COLO668 (cell line): ENCODE measurements at regions not wholly inside any gene's neighbourhood (a gene's known extent, or its start where the extent isn't known, plus 50 kb on each side); places are given as distances from the start of the nearest gene placed in this dataset.
A peak's percentile ranks its signal among the peaks of the same experiment; 100 is the strongest.

Source experiments
- DNase-seq: peaks from one replicate; lab custom pipeline; 2025; ENCODE audit not compliant: unreplicated experiment; lab: John Stamatoyannopoulos, UW

DNA sequence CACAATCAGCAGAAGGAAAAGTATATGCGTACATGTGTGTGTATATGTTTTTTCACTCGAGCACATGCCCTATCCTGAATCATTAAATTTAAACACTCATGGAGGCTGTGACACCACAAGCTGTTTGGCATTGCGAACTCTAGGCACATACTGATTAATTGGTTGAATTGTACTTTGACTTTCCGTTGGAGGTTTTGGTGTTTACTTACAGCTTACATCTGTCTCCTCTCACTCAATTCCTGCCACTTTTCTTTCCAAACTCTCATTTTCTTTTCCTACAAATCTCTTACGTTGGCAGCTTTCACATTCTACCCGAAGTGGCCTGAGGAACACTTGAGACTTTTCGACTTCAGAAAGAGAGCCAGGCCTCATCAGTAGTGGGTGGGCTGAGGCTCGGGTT lies 434.1 kb upstream of the SEMA6D start:
- no peak for DNase-seq

GRCh38 chr15:47288794-47289193 lies 428.5 kb upstream of the SEMA6D start:
- DNase-seq: no peak

DNA sequence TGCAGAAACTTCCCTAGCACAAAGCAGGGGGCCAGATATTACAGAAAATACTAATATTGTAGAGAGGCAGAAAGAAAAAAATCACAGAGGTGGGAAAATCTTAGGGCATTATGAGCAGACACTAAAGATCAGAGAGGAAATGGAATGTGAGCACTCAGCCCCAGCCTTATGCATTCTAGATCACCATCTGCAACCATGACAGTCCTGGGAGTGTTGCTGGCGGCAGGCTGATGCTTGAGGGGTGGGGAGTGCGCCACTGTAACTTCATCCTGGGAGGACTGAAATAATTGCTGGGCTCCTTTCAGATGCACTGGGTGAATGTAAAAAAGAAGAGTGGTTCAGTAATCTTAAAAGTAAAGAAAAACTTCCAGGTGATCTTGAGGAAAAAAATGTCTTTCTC lies 427.6 kb upstream of the SEMA6D start:
- no peak for DNase-seq

GRCh38 chr15:47291767-47292166 lies 425.5 kb upstream of the SEMA6D start:
- no peak for DNase-seq

DNA sequence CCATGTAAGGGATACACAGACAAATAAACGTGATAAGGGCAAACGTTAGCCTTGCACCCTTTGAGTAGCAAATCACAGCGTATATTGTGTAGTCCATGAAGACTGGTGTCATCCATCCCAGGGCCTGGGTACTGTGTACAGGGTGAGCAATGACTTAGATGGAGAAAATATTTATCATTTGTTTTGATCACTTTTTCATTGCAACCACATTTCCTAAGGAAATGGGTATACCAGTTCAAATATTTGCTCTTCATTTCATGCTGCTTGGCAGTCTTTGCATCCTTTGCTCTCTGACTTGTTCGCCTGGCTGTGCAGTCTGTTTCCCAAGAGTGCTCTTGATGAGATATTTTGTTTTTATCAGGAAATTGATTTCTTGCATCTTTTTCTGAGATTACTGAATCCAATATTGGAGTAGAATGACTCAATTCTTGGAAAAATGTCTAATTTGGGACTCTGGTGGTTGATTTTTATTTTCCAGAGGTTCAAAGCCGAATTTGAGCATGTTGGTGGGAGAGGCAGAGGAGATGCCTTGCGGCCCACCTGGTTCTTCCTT lies 424.6 kb upstream of the SEMA6D start:
- DNase-seq: no peak

GRCh38 chr15:47293466-47294162 lies 423.7 kb upstream of the SEMA6D start:
- DNase-seq: no peak

GRCh38 chr15:47294765-47295259 lies 422.5 kb upstream of the SEMA6D start:
- DNase-seq: no peak

- no peak for DNase-seq
Observed at GRCh38 chr15:47296881-47297280, 420.4 kb upstream of the SEMA6D start.

GRCh38 chr15:47299846-47300434 lies 417.4 kb upstream of the SEMA6D start:
- no peak for DNase-seq

GRCh38 chr15:47300596-47300995 lies 416.7 kb upstream of the SEMA6D start:
- DNase-seq: no peak

DNA sequence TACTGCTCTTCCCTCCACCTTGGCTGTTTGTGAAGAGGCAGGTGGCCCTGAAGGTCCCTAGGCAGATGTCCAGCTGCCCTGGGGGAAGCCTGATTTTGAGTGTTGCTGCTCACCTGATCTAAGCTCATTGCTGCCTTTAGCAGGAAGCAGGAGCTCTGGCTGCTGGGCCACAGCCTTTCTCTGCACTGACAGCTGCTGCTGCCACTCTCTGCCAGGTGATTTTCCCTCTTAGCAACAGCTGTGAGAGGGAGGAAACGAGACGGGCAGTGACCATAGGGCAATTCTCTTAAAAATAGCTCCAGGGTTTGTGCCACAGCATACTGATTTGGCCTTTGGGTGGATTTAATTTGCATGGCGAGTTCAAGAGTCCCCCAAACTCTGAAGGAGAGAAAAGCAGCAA lies 415.8 kb upstream of the SEMA6D start:
- DNase-seq: peak; percentile 87

DNA sequence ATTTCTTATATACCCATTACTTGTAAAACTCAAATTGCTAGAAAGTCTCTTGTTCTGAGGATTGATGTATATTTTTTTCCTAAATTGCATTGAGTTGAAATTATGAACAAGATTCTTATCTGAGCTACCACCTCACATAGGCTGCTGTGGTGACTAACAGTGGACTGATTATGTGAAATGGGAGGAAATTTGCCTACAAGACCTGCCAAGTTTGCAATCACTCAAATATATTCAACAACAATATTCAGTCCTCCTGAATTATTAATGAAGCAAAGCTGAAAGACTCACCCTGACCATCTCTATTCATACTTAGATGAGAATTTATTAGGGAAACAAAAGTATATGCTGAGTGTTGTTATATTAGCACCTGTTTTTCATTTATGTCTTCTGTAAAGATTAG lies 412.6 kb upstream of the SEMA6D start:
- no peak for DNase-seq

DNA sequence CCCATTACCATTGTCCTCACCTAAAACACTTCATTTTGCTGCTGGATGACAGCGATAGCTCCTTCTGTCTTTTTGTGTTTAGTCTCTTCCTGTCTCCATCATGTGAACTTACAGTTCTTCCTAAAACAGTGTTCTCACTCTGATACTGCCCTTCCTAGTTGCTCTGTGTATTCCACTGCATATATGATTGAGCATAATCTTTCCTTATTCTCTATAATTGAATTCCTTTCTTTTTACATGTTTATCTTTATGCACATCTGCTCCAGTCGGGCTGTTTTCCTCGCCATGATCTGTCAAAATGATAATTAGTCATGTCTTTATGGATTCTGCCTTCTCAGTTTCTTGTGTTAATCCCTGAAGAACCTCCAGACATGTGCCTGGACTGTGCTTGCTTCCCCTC lies 405.1 kb upstream of the SEMA6D start:
- DNase-seq: no peak

GRCh38 chr15:47326410-47327333 lies 390.6 kb upstream of the SEMA6D start:
- DNase-seq: no peak

GRCh38 chr15:47331829-47332393 lies 385.4 kb upstream of the SEMA6D start:
- no peak for DNase-seq

- DNase-seq: no peak
Observed at GRCh38 chr15:47332481-47332880, 384.8 kb upstream of the SEMA6D start.

DNA sequence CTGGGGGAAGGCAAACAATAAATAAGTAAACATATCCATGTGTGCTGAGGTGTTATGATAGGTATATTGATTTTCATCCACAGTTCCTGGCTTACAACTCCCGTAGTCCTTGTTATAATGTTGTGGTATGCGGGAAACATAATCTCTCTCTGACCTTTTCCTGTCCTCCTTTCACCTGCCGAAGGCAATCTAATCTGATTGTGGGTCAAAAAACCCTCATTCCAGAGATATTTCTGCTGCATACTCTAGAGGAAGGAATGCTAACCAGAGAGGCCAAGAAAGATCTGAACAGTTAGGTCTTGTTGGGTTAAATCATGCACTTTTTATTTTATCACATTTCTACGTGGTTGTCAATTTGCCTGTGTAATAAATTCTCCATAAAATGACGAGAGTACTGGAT lies 383.6 kb upstream of the SEMA6D start:
- DNase-seq: no peak

- no peak for DNase-seq
Observed at GRCh38 chr15:47334805-47335535, 382.3 kb upstream of the SEMA6D start.

DNA sequence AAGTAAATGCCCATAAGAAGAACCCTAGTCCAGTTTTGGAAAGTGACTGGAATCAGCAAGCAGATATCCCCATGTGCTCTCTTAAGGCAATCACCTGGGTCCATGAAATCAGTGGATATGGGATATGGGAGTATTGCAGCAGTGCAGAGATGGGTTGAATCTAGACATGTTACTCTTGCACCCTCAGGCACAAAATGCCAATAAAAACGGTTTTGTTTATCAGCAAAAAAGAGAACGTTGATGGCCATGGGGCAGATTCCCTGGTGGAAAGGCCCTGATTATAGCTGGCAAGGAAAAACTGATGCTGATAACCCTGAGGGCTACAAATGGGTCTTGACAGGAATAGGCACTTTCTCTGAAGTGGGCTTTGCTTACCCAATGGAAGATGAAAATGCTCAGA lies 380.2 kb upstream of the SEMA6D start:
- DNase-seq: no peak

- DNase-seq: no peak
Observed at GRCh38 chr15:47337836-47338235, 379.5 kb upstream of the SEMA6D start.

DNA sequence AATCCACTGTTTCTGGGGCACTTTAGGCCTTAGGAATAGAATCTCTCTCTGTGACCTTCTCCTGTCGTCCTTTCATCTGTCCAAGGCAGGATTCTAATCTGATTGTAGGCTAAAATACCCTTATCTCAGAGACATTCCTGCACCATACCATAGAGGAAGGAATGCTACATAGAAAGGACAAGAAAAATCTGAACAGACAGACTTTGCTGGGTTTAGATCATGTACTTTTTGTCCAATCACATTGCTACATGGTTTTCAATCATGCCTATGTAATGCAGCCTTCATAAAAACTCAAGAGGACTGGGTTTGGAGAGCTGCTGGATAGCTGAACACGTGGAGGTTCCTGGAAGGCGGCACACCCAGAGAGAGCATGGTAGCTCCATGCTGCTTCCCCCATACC lies 378.5 kb upstream of the SEMA6D start:
- DNase-seq: no peak
